ENCODE measurements at regions not wholly inside any gene's neighbourhood (a gene's known extent, or its start where the extent isn't known, plus 50 kb on each side); places are given as distances from the start of the nearest gene placed in this dataset.
"Not testable (repeated sequence)": the region's sequence is repeated elsewhere in the genome, so short reads cannot be mapped to it uniquely, and the experiment has no call there.

DNA sequence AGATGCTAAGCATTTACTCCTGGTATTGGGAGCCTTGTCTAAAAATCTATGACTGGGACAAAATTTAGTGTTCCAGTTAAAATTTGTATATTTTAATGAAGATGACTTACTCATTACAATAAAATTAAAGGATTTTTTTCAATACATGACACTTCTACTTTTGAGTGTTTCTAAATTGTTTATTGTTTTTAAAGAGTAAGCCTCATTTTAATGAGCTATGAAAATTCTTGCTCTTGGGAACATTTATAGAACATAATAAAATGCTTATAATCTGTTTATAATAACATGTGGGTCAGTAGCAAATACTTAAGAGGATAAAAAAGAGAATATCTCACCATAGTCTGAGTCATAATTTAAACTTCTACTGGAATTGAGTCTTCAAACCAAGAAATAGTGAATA lies 149.5 kb downstream of the PLCE1 start:
- Histone ChIP-seq H3K4me1 (ENCODE audit: control insufficient read depth, insufficient read depth, low read length) (no peaks in the 10 kb centered on the region), H3K27ac (ENCODE audit: low read depth, low read length) (no peak overlapping the region), H3K9ac (ENCODE audit: low read length) (no peak overlapping the region), H3K4me3 (ENCODE audit: low read length) (no peak overlapping the region), H3K36me3 (ENCODE audit: control insufficient read depth, insufficient read depth, low read length) (no peaks in the 10 kb centered on the region), H3K27me3 (ENCODE audit: control insufficient read depth, insufficient read depth, low read length) (no peaks in the 10 kb centered on the region)

GRCh38 chr10:94146313-94146712 lies 152.6 kb downstream of the PLCE1 start:
- no peaks in the 10 kb centered on the region for H3K4me1 ChIP-seq (ENCODE audit: control insufficient read depth, insufficient read depth, low read length)
- H3K27me3 ChIP-seq (ENCODE audit: control insufficient read depth, insufficient read depth, low read length), result no peaks in the 10 kb centered on the region
- no peak overlapping the region for H3K9ac ChIP-seq (ENCODE audit: low read length)
- no peak overlapping the region for H3K27ac ChIP-seq (ENCODE audit: low read depth, low read length)
- H3K36me3 ChIP-seq (ENCODE audit: control insufficient read depth, insufficient read depth, low read length), result no peaks in the 10 kb centered on the region
- H3K4me3 ChIP-seq (ENCODE audit: low read length), result no peak overlapping the region

GRCh38 chr10:94146746-94147145 lies 153.0 kb downstream of the PLCE1 start:
- Histone ChIP-seq H3K36me3 (ENCODE audit: control insufficient read depth, insufficient read depth, low read length) (no peaks in the 10 kb centered on the region), H3K27me3 (ENCODE audit: control insufficient read depth, insufficient read depth, low read length) (no peaks in the 10 kb centered on the region), H3K4me3 (ENCODE audit: low read length) (no peak overlapping the region), H3K4me1 (ENCODE audit: control insufficient read depth, insufficient read depth, low read length) (no peaks in the 10 kb centered on the region), H3K9ac (ENCODE audit: low read length) (no peak overlapping the region), H3K27ac (ENCODE audit: low read depth, low read length) (no peak overlapping the region)

DNA sequence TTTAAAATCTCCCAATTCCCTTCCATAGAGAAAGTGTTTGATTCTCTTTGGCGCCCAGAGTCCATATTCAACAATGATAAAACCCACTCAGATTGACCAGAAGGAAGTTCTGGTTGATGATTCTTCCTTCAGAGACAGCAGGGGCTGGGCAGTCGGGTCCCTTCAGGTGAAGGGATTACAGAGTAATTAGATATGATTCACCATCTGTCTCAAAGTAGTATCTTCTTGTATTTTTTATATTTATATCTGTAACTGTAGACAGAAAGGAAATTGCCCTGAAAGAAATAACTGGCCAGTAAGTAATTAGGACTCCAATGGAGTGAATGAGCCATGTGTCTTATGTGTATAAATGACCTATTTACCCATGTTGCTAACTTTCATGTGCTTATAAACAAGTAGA lies 156.0 kb downstream of the PLCE1 start:
- no peak overlapping the region for H3K27ac ChIP-seq (ENCODE audit: low read depth, low read length)
- H3K27me3 ChIP-seq (ENCODE audit: control insufficient read depth, insufficient read depth, low read length), result no peaks in the 10 kb centered on the region
- no peak overlapping the region for H3K9ac ChIP-seq (ENCODE audit: low read length)
- H3K4me3 ChIP-seq (ENCODE audit: low read length), result no peak overlapping the region
- H3K36me3 ChIP-seq (ENCODE audit: control insufficient read depth, insufficient read depth, low read length), result no peaks in the 10 kb centered on the region
- no peaks in the 10 kb centered on the region for H3K4me1 ChIP-seq (ENCODE audit: control insufficient read depth, insufficient read depth, low read length)

DNA sequence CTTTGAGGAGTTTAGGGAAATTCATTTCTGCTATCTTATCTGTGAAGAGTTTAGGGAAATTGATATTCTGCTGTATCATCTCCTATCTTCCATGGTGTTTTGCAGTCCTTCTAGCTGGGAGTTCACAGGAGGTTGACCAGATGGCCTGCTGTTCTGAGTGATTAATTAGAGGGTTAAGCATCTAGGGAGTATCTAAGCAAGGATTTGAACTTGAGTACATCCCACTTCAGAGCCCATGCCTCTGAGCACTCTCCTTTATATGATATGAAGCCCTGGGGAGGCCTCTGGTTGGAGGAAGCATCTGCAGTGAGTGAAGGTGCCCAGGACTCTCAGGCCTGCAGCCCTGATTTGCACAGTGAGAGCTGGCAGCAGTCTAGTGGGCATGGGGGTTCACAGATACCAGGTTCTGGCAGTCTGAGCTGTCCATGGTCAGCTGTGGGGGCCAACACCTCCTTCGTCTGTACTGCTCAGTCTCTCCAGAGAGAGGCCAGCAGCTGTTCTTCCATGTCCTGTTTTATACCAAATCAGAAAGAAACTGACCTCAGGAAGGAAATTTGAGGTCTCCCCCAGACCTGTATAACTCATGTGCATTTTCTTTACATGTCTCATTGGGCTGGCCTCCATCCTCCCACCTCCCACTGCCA lies 156.9 kb downstream of the PLCE1 start:
- Histone ChIP-seq H3K4me1 (ENCODE audit: control insufficient read depth, insufficient read depth, low read length) (no peaks in the 10 kb centered on the region), H3K27ac (ENCODE audit: low read depth, low read length) (no peak overlapping the region), H3K9ac (ENCODE audit: low read length) (no peak overlapping the region), H3K27me3 (ENCODE audit: control insufficient read depth, insufficient read depth, low read length) (no peaks in the 10 kb centered on the region), H3K36me3 (ENCODE audit: control insufficient read depth, insufficient read depth, low read length) (no peaks in the 10 kb centered on the region), H3K4me3 (ENCODE audit: low read length) (no peak overlapping the region)

DNA sequence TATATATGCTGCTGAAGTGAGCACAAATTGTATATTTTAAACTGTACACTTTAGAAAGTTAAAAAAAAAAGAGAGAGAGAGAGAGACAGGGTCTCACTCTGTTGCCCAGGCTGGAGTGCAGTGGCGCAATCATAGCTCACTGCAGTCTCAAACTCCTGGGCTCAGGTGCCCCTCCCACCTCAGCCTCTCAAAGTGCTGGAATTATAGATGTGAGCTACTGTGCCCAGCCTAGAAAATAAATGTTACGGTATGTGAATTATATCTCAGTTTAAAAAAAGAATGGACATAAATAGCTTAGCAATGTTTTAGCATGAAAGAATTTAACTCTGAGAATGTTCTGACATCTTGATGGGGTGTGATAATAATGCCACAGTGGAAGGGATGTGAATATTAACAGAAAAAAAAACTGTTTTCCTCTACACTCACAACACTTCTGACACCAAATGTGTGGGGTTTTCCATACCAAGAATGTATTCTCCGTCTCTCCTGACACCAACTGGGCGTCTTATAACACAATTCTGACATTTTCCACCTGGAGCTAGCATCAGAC lies 162.1 kb downstream of the PLCE1 start:
- Histone ChIP-seq H3K27me3 (ENCODE audit: control insufficient read depth, insufficient read depth, low read length) (no peaks in the 10 kb centered on the region), H3K9ac (ENCODE audit: low read length) (no peak overlapping the region), H3K27ac (ENCODE audit: low read depth, low read length) (no peak overlapping the region), H3K36me3 (ENCODE audit: control insufficient read depth, insufficient read depth, low read length) (no peaks in the 10 kb centered on the region), H3K4me3 (ENCODE audit: low read length) (no peak overlapping the region), H3K4me1 (ENCODE audit: control insufficient read depth, insufficient read depth, low read length) (peaks cover 2% of the 10 kb centered on the region)

DNA sequence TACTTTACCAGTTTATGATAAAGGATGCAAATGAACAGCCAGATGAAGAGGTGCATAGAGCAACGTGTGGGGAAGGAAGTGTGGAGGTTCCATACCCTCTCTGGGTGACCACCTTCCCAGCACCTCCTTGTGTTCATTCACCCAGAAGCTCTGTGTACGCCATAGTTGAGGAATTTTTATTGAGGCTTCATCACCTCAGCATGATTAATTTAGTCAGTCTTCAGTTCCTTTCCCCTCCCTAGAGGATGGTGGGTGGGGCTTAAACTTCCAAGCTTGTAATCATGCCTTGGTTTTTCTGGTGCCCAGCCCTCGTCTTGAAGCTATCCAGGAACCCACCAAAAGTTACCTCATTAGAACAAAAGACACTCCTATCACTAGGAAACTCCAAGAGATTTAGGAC lies 162.7 kb downstream of the PLCE1 start:
- no peaks in the 10 kb centered on the region for H3K36me3 ChIP-seq (ENCODE audit: control insufficient read depth, insufficient read depth, low read length)
- H3K27ac ChIP-seq (ENCODE audit: low read depth, low read length), result no peak overlapping the region
- H3K4me1 ChIP-seq (ENCODE audit: control insufficient read depth, insufficient read depth, low read length), result peaks cover 2% of the 10 kb centered on the region
- H3K4me3 ChIP-seq (ENCODE audit: low read length), result no peak overlapping the region
- H3K27me3 ChIP-seq (ENCODE audit: control insufficient read depth, insufficient read depth, low read length), result no peaks in the 10 kb centered on the region
- H3K9ac ChIP-seq (ENCODE audit: low read length), result no peak overlapping the region

GRCh38 chr10:94165158-94165611 lies 171.5 kb downstream of the PLCE1 start:
- not testable (repeated sequence) for H3K4me1 ChIP-seq (ENCODE audit: control insufficient read depth, insufficient read depth, low read length); H3K36me3 ChIP-seq (ENCODE audit: control insufficient read depth, insufficient read depth, low read length); H3K4me3 ChIP-seq (ENCODE audit: low read length); H3K27me3 ChIP-seq (ENCODE audit: control insufficient read depth, insufficient read depth, low read length); H3K27ac ChIP-seq (ENCODE audit: low read depth, low read length); H3K9ac ChIP-seq (ENCODE audit: low read length)

- H3K4me1 ChIP-seq (ENCODE audit: control insufficient read depth, insufficient read depth, low read length), result no peaks in the 10 kb centered on the region
- H3K27ac ChIP-seq (ENCODE audit: low read depth, low read length), result no peak overlapping the region
- peaks cover 9% of the 10 kb centered on the region for H3K36me3 ChIP-seq (ENCODE audit: control insufficient read depth, insufficient read depth, low read length)
- H3K9ac ChIP-seq (ENCODE audit: low read length), result no peak overlapping the region
- no peak overlapping the region for H3K4me3 ChIP-seq (ENCODE audit: low read length)
- no peaks in the 10 kb centered on the region for H3K27me3 ChIP-seq (ENCODE audit: control insufficient read depth, insufficient read depth, low read length)
These were observed 178.6 kb downstream of the PLCE1 start for GRCh38 chr10:94172332-94172731.

DNA sequence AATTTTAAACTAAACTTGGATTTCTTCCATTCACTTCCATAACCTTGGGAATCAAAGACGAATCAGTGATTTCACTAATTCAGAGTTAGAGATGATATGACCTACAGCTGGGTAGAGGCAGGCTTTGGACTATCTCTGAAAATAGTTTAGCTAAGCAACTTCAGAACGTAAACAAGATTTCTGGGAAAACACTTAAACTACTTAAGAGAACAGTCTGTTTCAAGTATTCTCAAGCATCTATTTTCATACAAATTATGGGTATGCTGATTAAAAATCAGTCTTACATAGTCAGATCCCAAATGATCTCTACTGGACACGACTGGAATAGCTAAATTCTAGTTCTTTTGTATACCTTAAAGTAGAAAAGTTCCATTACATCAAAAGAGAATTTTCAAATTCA lies 179.9 kb downstream of the PLCE1 start:
- no peaks in the 10 kb centered on the region for H3K4me1 ChIP-seq (ENCODE audit: control insufficient read depth, insufficient read depth, low read length)
- no peak overlapping the region for H3K27ac ChIP-seq (ENCODE audit: low read depth, low read length)
- H3K27me3 ChIP-seq (ENCODE audit: control insufficient read depth, insufficient read depth, low read length), result no peaks in the 10 kb centered on the region
- H3K4me3 ChIP-seq (ENCODE audit: low read length), result no peak overlapping the region
- H3K36me3 ChIP-seq (ENCODE audit: control insufficient read depth, insufficient read depth, low read length), result peaks cover 9% of the 10 kb centered on the region
- H3K9ac ChIP-seq (ENCODE audit: low read length), result no peak overlapping the region

- H3K4me3 ChIP-seq (ENCODE audit: low read length), result no peak overlapping the region
- H3K4me1 ChIP-seq (ENCODE audit: control insufficient read depth, insufficient read depth, low read length), result no peaks in the 10 kb centered on the region
- no peak overlapping the region for H3K27ac ChIP-seq (ENCODE audit: low read depth, low read length)
- no peak overlapping the region for H3K9ac ChIP-seq (ENCODE audit: low read length)
- H3K27me3 ChIP-seq (ENCODE audit: control insufficient read depth, insufficient read depth, low read length), result no peaks in the 10 kb centered on the region
- peaks cover 9% of the 10 kb centered on the region for H3K36me3 ChIP-seq (ENCODE audit: control insufficient read depth, insufficient read depth, low read length)
These were observed 181.1 kb downstream of the PLCE1 start for GRCh38 chr10:94174838-94175237.

- Histone ChIP-seq H3K4me3 (ENCODE audit: low read length) (no peak overlapping the region), H3K27ac (ENCODE audit: low read depth, low read length) (no peak overlapping the region), H3K9ac (ENCODE audit: low read length) (no peak overlapping the region), H3K4me1 (ENCODE audit: control insufficient read depth, insufficient read depth, low read length) (no peaks in the 10 kb centered on the region), H3K36me3 (ENCODE audit: control insufficient read depth, insufficient read depth, low read length) (no peaks in the 10 kb centered on the region), H3K27me3 (ENCODE audit: control insufficient read depth, insufficient read depth, low read length) (no peaks in the 10 kb centered on the region)
These were observed 184.1 kb downstream of the NOC3L start for GRCh38 chr10:94178475-94179253.

- Histone ChIP-seq H3K27ac (ENCODE audit: low read depth, low read length) (no peak overlapping the region), H3K9ac (ENCODE audit: low read length) (no peak overlapping the region), H3K36me3 (ENCODE audit: control insufficient read depth, insufficient read depth, low read length) (no peaks in the 10 kb centered on the region), H3K27me3 (ENCODE audit: control insufficient read depth, insufficient read depth, low read length) (no peaks in the 10 kb centered on the region), H3K4me3 (ENCODE audit: low read length) (no peak overlapping the region), H3K4me1 (ENCODE audit: control insufficient read depth, insufficient read depth, low read length) (no peaks in the 10 kb centered on the region)
These were observed 182.2 kb downstream of the NOC3L start for GRCh38 chr10:94180576-94180975.
